ENCODE measurements at regions not wholly inside any gene's neighbourhood (a gene's known extent, or its start where the extent isn't known, plus 50 kb on each side); places are given as distances from the start of the nearest gene placed in this dataset.

DNA sequence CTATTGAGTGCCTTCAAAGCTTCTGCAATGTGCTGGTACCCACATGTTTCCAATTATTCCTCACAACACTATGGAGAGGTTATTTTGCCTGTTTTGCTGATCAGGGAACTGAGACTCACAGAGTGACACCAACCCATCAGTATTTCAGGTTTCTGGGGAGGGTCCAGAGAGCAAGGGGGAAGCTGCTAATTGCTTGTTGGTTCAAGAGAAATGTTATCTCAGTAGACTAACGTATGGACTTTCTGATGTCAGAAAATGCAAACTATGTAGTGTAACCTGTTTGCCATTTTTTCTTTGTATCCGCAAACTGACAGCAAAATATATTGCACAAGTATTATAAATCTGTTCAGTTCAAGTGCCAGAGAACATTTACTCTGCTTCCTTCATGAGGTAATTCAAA is 108.3 kb upstream of the MSX2 start:
- no peak overlapping the region for H2AFZ ChIP-seq (ENCODE audit: low read length)
- H3K4me2 ChIP-seq (ENCODE audit: low read length): no peak overlapping the region
- H3K27ac ChIP-seq (ENCODE audit: low read depth, low read length, poor library complexity, severe bottlenecking): no peak overlapping the region
- POLR2A ChIA-PET: no interaction called here
- H3K4me1 ChIP-seq (ENCODE audit: insufficient read depth, low read length, poor library complexity, severe bottlenecking): no peaks in the 10 kb centered on the region
- no peaks in the 10 kb centered on the region for H3K36me3 ChIP-seq (ENCODE audit: insufficient read depth, low read length)
- no peaks in the 10 kb centered on the region for H3K79me2 ChIP-seq (ENCODE audit: insufficient read depth, low read depth, low read length)
- H3K9me3 ChIP-seq (ENCODE audit: low read length): no peaks in the 10 kb centered on the region
- CTCF ChIA-PET (ENCODE audit: unreplicated experiment): no interaction called here
- intact Hi-C loops (cut with micrococcal nuclease; ENCODE audit: unreplicated experiment): no loop called here
- no peaks in the 10 kb centered on the region for H4K20me1 ChIP-seq (ENCODE audit: insufficient read depth, low read length)
- no peak overlapping the region for H3K4me3 ChIP-seq (ENCODE audit: low read depth, low read length, poor library complexity, severe bottlenecking)
- TF ChIP-seq EZH2phosphoT487 (IDR thresholded peaks at IDR 0.05; ENCODE audit: borderline replicate concordance, low read depth, low read length): no peak
- TF ChIP-seq, protein P1, sequence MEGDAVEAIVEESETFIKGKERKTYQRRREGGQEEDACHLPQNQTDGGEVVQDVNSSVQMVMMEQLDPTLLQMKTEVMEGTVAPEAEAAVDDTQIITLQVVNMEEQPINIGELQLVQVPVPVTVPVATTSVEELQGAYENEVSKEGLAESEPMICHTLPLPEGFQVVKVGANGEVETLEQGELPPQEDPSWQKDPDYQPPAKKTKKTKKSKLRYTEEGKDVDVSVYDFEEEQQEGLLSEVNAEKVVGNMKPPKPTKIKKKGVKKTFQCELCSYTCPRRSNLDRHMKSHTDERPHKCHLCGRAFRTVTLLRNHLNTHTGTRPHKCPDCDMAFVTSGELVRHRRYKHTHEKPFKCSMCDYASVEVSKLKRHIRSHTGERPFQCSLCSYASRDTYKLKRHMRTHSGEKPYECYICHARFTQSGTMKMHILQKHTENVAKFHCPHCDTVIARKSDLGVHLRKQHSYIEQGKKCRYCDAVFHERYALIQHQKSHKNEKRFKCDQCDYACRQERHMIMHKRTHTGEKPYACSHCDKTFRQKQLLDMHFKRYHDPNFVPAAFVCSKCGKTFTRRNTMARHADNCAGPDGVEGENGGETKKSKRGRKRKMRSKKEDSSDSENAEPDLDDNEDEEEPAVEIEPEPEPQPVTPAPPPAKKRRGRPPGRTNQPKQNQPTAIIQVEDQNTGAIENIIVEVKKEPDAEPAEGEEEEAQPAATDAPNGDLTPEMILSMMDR (conservative IDR thresholded peaks at IDR 0.05; ENCODE audit: low read length): no peak
- no peak for DNase-seq (ENCODE audit: low spot score)
- no peaks in the 10 kb centered on the region for H3K9me2 ChIP-seq (ENCODE audit: insufficient read depth, low read length)
- no TSS peak for BruUV-seq (replicated peaks)

DNA sequence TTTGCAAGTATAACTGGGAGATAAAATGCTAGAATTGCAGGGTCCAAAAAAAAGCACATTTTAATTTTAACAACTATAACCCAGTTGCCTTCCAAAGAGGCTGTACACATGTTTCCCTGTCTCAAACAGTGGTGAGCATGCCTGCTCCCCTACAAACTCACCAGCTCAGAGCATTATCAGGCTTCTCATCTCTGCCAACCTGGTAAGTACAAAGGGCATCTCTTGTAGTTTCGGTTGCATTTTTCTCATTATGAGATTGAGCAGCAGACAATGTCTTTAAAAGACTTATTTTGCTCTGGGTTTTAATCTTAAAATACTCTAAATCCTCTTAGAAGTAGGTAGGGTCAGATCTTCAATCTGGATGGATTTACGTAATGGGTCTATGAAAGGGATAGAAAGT is 107.1 kb upstream of the MSX2 start:
- H3K79me2 ChIP-seq (ENCODE audit: insufficient read depth, low read depth, low read length): no peaks in the 10 kb centered on the region
- H3K4me2 ChIP-seq (ENCODE audit: low read length): no peak overlapping the region
- no peaks in the 10 kb centered on the region for H4K20me1 ChIP-seq (ENCODE audit: insufficient read depth, low read length)
- no peaks in the 10 kb centered on the region for H3K9me3 ChIP-seq (ENCODE audit: low read length)
- H3K4me3 ChIP-seq (ENCODE audit: low read depth, low read length, poor library complexity, severe bottlenecking): no peak overlapping the region
- no peak overlapping the region for H2AFZ ChIP-seq (ENCODE audit: low read length)
- H3K36me3 ChIP-seq (ENCODE audit: insufficient read depth, low read length): no peaks in the 10 kb centered on the region
- ChIA-PET POLR2A (no interaction called here), CTCF (ENCODE audit: unreplicated experiment) (no interaction called here)
- no peak for TF ChIP-seq EZH2phosphoT487 (IDR thresholded peaks at IDR 0.05; ENCODE audit: borderline replicate concordance, low read depth, low read length)
- TF ChIP-seq, protein P1 (conservative IDR thresholded peaks at IDR 0.05; ENCODE audit: low read length): no peak
- no peaks in the 10 kb centered on the region for H3K4me1 ChIP-seq (ENCODE audit: insufficient read depth, low read length, poor library complexity, severe bottlenecking)
- BruUV-seq (replicated peaks): no TSS peak
- no peak for DNase-seq (ENCODE audit: low spot score)
- no peaks in the 10 kb centered on the region for H3K9me2 ChIP-seq (ENCODE audit: insufficient read depth, low read length)
- intact Hi-C loops (cut with micrococcal nuclease; ENCODE audit: unreplicated experiment): no loop called here
- H3K27ac ChIP-seq (ENCODE audit: low read depth, low read length, poor library complexity, severe bottlenecking): no peak overlapping the region

DNA sequence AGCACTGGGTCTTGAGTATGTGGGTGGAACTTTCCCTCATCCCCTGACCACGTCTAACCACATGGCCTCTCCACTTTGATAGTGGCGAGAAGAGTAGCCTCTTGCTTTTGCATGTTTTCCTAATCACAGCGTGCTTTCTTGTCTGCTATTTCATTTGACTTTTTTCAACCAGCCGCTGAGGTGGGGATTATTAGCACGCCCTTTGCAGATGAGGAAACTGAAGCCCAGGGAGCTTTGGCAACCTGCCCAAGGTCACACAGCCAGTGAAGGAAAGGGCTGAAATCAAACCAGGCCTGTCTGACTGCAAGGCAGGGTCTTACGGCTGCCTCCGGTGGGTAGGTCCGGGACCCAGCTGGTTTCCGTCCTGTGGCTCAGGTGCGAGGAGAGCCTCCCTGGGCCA is 106.5 kb upstream of the MSX2 start:
- Histone ChIP-seq H3K27ac (ENCODE audit: low read depth, low read length, poor library complexity, severe bottlenecking) (no peak overlapping the region), H3K4me1 (ENCODE audit: insufficient read depth, low read length, poor library complexity, severe bottlenecking) (no peaks in the 10 kb centered on the region), H3K4me3 (ENCODE audit: low read depth, low read length, poor library complexity, severe bottlenecking) (no peak overlapping the region), H3K9me3 (ENCODE audit: low read length) (no peaks in the 10 kb centered on the region), H3K36me3 (ENCODE audit: insufficient read depth, low read length) (no peaks in the 10 kb centered on the region), H3K79me2 (ENCODE audit: insufficient read depth, low read depth, low read length) (no peaks in the 10 kb centered on the region), H4K20me1 (ENCODE audit: insufficient read depth, low read length) (no peaks in the 10 kb centered on the region), H3K9me2 (ENCODE audit: insufficient read depth, low read length) (no peaks in the 10 kb centered on the region), H3K4me2 (ENCODE audit: low read length) (no peak overlapping the region), H2AFZ (ENCODE audit: low read length) (no peak overlapping the region)
- POLR2A ChIA-PET: no interaction called here
- TF ChIP-seq EZH2phosphoT487 (IDR thresholded peaks at IDR 0.05; ENCODE audit: borderline replicate concordance, low read depth, low read length): no peak
- no peak for DNase-seq (ENCODE audit: low spot score)
- CTCF ChIA-PET (ENCODE audit: unreplicated experiment): no interaction called here
- BruUV-seq (replicated peaks): no TSS peak
- intact Hi-C loops (cut with micrococcal nuclease; ENCODE audit: unreplicated experiment): no loop called here

All from OCI-LY7 (cell line).